HPDE6-E6E7 (cell line): ENCODE measurements at regions not wholly inside any gene's neighbourhood (a gene's known extent, or its start where the extent isn't known, plus 50 kb on each side); places are given as distances from the start of the nearest gene placed in this dataset.
"Not testable (repeated sequence)": the region's sequence is repeated elsewhere in the genome, so short reads cannot be mapped to it uniquely, and the experiment has no call there.

Experiments
- DNase-seq: peaks from one replicate; pipeline ENCODE4 v3.0.0; 2011; ENCODE audit warnings: missing footprints; ENCODE audit errors: extremely low spot score

DNA sequence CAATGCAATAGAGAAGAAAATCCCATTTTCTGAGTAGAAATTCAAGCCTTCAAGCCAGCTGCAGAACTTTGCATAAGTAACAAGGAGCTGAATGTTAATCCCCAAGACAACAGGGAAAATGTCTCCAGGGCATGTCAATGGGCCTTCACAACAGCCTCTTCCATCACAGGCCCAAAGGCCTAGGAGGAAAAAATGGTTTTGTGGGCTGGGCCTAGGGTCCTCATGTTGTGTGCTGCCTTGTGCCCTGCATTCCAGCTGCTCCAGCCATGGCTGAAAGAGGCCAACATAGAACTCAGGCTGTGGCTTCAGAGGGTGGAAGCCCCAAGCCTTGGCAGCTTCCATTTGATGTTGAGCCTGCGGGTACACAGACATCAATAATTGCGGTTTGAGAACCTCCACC is 1208.8 kb downstream of the PLA2G4A start:
- DNase-seq: not testable (repeated sequence)

DNA sequence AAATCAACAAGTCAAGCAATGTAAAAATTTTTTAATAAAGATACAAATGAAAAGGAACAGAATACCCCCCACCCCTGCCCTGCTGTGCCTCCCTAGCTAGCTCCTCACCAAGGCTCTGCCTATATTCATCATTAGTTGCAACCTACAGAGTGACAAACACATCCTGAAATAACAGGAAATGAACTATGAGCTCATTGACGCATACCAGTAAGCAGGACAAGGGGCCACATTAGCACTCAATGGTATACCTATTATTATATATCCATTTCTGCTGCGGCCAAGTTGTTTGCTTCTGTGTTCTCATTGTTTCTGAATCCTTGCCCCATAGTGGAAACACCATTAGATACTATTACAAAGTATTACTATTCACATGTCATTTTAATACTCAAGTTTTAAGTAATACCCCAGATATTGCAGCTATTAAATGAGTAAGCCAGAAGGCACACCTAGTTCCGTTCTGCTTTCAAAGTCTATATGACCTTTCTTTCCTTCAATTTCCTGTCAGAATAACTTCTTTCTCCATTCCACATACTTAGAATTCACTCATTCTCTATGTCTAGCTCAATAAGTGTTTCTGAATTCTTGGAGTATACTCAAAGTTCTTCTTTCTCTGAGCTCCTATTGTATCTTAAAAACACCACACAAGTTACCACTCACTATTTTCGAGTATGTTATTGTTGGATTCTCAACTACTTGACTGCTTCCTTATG is 1214.9 kb downstream of the PLA2G4A start:
- no peak for DNase-seq

GRCh38 chr1:188050250-188050649 is 1221.5 kb downstream of the PLA2G4A start:
- DNase-seq: no peak

DNA sequence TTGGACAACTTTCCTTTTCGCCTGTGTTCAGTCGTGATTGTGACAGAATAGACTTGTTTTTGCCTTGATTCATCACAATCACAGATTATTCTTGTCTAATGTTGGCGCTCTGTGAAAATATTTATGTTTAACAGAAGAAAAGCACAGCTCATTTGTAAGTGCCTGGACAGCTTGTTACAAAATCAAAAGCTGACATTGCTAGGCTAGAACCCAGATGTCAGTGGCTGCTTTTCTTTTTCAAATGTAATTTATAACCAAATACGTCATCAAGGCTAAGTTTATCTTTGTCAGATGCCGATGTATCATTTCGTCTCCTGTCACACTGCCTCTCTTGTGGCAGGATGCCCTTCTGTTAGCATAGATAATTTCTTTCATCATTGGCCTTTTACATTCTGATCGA is 1227.3 kb downstream of the PLA2G4A start:
- DNase-seq: no peak

DNA sequence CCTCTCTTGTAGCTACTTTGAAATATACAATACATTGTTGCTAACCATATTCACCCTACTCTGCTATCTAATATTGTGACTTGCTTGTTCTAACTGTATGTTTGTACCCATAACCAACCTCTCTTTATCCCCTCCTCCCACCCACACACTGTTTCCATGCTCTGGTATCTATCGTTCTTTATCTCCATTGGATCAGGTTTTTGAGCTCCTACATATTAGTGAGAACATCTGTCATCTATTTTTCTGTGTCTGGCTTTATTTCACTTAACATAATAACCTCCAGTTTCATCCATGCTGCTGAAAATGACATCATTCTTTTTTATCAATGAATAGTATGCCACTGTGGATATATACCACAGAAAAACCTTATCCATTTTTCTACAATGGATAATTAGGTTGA is 1230.1 kb downstream of the PLA2G4A start:
- no peak for DNase-seq

DNA sequence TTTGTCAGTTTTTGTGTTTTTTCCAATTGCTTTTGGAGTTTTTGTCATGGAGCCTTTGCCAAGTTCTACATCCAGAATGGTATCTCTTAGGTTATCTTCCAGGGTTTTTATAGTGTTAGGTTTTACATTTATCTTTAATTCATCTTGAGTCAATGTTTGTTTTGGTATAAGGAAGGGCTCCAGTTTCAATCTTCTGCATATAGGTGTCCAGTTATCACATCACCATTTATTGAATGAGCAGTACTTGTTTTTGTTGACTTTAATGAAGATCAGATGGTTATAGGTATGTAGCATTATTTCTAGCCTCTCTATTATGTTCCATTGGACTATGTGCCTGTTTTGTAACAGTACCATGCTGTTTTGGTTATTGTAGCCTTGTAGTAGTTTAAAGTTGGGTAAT is 1233.1 kb downstream of the PLA2G4A start:
- no peak for DNase-seq

- no peak for DNase-seq
These were observed 1233.7 kb downstream of the PLA2G4A start for GRCh38 chr1:188062456-188062855.

DNA sequence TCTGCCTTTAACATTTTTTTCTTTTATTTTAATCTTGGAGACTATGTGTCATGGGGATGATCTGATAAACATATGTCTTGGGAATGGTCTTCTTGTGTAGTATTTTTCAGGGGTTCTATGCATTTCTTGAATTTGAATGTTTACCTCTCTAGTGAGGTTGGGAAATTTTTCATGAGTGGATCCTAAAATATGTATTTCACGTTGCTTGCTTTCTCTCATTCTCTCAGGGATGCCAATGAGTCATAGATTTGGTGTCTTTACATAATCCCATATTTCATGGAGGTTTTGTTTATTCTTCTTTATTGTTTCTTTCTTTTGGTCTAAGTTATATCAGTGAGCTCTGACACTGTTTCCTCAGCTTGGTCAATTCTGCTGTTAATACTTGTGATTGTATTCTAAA is 1237.2 kb downstream of the PLA2G4A start:
- no peak for DNase-seq

DNA sequence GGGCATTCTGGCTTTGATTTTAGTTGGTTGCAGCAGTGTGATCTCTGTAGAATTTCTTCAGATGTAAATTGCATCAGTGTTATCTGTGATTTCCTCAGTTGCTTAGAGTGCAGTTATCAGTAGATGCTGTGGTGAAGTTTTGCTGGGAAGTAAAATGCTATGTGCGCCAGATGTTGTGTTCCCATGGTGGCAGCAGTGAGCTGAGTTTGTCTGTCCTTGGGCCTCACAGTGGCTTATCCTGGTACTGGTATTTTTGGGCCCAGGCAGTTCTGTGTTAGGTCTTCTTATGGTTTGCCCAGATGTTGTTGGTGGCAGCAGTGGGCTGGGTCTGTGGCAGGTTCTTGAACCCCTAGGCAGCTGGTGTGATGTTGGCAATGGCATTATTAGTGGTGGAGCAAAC is 1242.1 kb downstream of the PLA2G4A start:
- no peak for DNase-seq

- DNase-seq: no peak
These were observed 1260.3 kb downstream of the PLA2G4A start for GRCh38 chr1:188089015-188089414.

GRCh38 chr1:188089461-188089860 is 1260.7 kb downstream of the PLA2G4A start:
- DNase-seq: no peak

- DNase-seq: no peak
These were observed 1267.8 kb downstream of the PLA2G4A start for GRCh38 chr1:188096521-188096920.

- DNase-seq: no peak
These were observed 1288.7 kb downstream of the PLA2G4A start for GRCh38 chr1:188117436-188117835.

DNA sequence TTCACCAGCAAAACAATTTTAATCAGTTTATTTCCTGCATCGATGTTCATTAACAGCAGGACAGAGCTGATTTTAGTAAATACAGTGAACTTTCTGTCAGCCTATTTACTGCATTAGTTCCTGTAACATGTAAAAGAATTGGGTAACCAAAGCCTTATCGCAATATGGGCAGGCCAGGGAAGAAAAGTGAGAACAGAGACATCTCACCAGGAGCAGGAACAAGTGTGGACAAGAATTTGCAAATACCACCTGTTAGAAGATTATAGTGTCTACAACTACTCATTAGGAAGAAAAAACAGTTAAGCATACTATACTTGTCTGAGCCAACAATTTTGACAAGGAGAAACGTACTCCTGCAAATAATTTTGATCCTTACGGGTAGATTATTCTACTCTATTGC is 1293.9 kb downstream of the PLA2G4A start:
- no peak for DNase-seq

- DNase-seq: no peak
These were observed 1298.8 kb downstream of the PLA2G4A start for GRCh38 chr1:188127507-188127906.

GRCh38 chr1:188128761-188129160 is 1300.0 kb downstream of the PLA2G4A start:
- peak; percentile 19 for DNase-seq

- DNase-seq: no peak
These were observed 1301.4 kb downstream of the PLA2G4A start for GRCh38 chr1:188129856-188130838.

GRCh38 chr1:188137221-188137620 is 1308.5 kb downstream of the PLA2G4A start:
- DNase-seq: no peak

DNA sequence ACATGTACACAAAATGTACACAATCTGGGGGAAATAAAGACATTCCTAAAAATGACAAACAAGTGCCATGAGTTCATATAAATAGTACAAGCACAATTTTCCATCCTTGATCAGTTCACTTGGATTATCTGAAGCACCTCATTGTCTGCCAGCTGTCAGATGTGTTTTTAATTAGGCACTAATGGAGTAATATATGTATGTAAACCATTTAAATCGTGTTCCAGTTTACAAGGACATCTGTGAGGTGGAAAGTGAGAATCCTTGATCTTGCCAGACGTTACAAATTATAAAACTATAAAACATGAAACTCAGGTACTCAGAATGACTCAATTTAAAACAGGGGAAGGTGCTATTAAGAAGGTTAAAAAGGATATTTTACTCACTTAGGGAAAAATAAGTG is 1312.2 kb downstream of the PLA2G4A start:
- no peak for DNase-seq

DNA sequence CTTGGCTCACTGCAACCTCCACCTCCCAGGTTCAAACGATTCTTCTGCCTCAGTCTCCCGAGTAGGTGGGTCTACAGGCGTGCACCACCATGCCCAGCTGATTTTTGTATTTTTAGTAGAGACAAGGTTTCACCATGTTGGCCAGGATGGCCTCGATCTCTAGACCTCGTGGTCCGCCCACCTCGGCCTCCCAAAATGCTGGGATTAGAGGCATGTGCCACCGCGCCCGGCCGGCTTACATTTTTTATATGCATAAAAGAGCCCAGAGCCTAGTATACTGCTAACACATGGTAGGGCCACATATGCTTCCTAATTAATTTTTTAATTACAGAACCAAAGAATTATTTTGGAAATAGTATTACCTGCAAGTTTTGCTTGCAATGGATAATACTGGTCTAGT is 1325.4 kb downstream of the PLA2G4A start:
- no peak for DNase-seq

GRCh38 chr1:188154761-188155160 is 1326.0 kb downstream of the PLA2G4A start:
- DNase-seq: no peak

GRCh38 chr1:188155261-188155660 is 1326.5 kb downstream of the PLA2G4A start:
- DNase-seq: no peak

GRCh38 chr1:188164459-188164858 is 1335.7 kb downstream of the PLA2G4A start:
- no peak for DNase-seq
